Mesothelial cell of epicardium (in vitro differentiated cells): ENCODE measurements at regions not wholly inside any gene's neighbourhood (a gene's known extent, or its start where the extent isn't known, plus 50 kb on each side); places are given as distances from the start of the nearest gene placed in this dataset.

Experiments used
- DNase-seq, 2 experiments: peaks; one replicate each; pipeline ENCODE4 v3.0.0; 2021; ENCODE audit warnings: low spot score in 2 of 2; ENCODE audit not compliant: unreplicated experiment in 2 of 2
- H3K27ac Mint-ChIP-seq: 2 replicates; pipeline ENCODE4 v1.8.0; 2021; ENCODE audit warnings: mixed read lengths
- H3K27me3 Mint-ChIP-seq: 2 replicates; pipeline ENCODE4 v1.8.0; 2021; ENCODE audit warnings: low read depth, mixed read lengths
- H3K36me3 Mint-ChIP-seq: 2 replicates; pipeline ENCODE4 v1.8.0; 2021; ENCODE audit warnings: mixed read lengths
- H3K4me1 Mint-ChIP-seq: 2 replicates; pipeline ENCODE4 v1.8.0; 2021; ENCODE audit warnings: mixed read lengths
- H3K4me3 Mint-ChIP-seq: 2 replicates; pipeline ENCODE4 v1.8.0; 2021; ENCODE audit warnings: mild to moderate bottlenecking, moderate library complexity, mixed read lengths
- H3K9me3 Mint-ChIP-seq: 2 replicates; pipeline ENCODE4 v1.8.0; 2021; ENCODE audit warnings: mixed read lengths
- TF ChIP-seq, protein P1 (sequence below): fragments of 200-600 bp; sonication (generic); IDR thresholded peaks from one replicate; pipeline ENCODE4 v1.5.0; 2021; ENCODE audit warnings: antibody characterized with exemption; ENCODE audit not compliant: unreplicated experiment

DNA sequence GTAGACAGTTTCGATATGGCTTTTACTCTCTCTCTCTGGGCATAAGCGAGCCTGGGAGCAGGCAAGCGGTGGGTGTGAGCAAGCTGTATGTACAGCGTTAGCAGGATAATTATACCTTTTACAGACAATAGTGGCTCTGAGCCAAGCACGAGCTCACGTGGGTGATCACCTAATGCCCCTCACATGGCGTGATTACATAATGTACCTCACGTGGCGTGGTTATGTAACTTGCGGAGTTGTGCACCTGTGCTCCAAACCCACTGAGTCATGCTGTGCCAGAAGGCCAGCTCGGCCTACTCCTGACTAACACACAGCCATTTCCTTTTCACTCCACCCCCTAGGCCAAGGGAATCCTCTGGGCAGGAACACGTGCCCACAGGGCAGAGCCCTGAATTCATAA, 797.2 kb downstream of the EFNA5 start:
- H3K36me3 Mint-ChIP-seq: no peaks in the 10 kb centered on the region
- H3K4me3 Mint-ChIP-seq: no peak overlapping the region
- H3K27me3 Mint-ChIP-seq: no peaks in the 10 kb centered on the region
- peaks cover 8% of the 10 kb centered on the region for H3K9me3 Mint-ChIP-seq
- no peak for DNase-seq
- no peaks in the 10 kb centered on the region for H3K4me1 Mint-ChIP-seq
- H3K27ac Mint-ChIP-seq: no peak overlapping the region
- TF ChIP-seq, protein P1, sequence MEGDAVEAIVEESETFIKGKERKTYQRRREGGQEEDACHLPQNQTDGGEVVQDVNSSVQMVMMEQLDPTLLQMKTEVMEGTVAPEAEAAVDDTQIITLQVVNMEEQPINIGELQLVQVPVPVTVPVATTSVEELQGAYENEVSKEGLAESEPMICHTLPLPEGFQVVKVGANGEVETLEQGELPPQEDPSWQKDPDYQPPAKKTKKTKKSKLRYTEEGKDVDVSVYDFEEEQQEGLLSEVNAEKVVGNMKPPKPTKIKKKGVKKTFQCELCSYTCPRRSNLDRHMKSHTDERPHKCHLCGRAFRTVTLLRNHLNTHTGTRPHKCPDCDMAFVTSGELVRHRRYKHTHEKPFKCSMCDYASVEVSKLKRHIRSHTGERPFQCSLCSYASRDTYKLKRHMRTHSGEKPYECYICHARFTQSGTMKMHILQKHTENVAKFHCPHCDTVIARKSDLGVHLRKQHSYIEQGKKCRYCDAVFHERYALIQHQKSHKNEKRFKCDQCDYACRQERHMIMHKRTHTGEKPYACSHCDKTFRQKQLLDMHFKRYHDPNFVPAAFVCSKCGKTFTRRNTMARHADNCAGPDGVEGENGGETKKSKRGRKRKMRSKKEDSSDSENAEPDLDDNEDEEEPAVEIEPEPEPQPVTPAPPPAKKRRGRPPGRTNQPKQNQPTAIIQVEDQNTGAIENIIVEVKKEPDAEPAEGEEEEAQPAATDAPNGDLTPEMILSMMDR: no peak

DNA sequence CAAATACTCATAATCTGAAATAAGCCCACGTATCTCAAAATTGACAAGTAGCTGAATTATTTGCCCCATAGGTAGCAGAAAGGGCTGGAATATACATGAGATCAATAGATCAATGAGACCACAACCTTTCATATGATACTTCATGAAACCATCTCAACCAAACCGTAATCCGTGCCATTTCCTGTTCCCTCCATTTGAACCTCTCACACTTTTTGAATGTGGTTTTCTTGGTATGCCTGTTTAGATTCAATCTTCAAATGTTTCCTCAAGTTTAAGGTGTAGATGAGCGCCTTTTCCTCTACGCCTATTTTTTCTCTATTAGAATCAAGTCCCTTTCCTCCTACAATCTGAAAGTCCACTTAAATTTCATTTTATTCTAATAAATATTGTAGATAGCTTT, 805.5 kb downstream of the EFNA5 start:
- Mint-ChIP-seq H3K9me3 (no peaks in the 10 kb centered on the region), H3K36me3 (no peaks in the 10 kb centered on the region), H3K27me3 (no peaks in the 10 kb centered on the region), H3K27ac (no peak overlapping the region), H3K4me1 (peaks cover 26% of the 10 kb centered on the region), H3K4me3 (no peak overlapping the region)
- TF ChIP-seq, protein P1: no peak
- no peak for DNase-seq

DNA sequence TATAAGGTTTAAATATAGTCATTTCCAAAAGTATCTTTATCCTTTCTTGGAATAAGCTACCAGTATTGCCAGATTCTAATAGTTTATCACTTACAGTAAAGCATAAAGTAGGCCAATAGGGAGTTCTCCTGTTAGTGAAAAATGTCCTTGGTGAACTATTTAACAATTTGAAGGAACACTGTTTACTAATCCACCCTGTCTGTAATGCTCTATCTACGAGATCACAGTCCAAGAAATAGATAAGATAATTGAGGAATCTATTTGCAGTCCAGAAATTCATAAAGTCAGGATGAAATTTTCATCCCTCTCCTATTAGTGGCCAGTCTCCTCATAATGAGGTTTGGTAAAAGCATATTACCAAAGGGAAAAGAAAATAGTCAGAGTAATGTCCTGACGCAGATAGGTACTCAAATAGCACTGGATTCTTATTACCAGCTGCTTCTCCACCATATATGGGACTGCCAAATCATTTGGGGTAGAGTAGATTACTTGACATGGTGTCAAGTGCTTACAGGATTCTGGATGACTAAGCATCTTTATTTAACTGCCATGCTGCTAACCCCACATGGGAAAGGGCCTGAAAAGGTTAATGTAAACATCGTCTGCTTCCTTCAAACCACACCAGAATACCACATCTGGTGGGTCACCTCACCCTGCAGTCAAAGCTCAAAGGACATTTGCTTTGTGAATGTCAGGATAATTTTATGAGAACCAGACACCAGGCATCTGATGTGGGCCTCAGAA, 808.1 kb downstream of the EFNA5 start:
- TF ChIP-seq, protein P1: no peak
- peak overlapping the region; percentile 47 for H3K27ac Mint-ChIP-seq
- no peak for DNase-seq
- H3K4me3 Mint-ChIP-seq: no peak overlapping the region
- no peaks in the 10 kb centered on the region for H3K9me3 Mint-ChIP-seq
- H3K27me3 Mint-ChIP-seq: no peaks in the 10 kb centered on the region
- peaks cover 26% of the 10 kb centered on the region for H3K4me1 Mint-ChIP-seq
- H3K36me3 Mint-ChIP-seq: no peaks in the 10 kb centered on the region

DNA sequence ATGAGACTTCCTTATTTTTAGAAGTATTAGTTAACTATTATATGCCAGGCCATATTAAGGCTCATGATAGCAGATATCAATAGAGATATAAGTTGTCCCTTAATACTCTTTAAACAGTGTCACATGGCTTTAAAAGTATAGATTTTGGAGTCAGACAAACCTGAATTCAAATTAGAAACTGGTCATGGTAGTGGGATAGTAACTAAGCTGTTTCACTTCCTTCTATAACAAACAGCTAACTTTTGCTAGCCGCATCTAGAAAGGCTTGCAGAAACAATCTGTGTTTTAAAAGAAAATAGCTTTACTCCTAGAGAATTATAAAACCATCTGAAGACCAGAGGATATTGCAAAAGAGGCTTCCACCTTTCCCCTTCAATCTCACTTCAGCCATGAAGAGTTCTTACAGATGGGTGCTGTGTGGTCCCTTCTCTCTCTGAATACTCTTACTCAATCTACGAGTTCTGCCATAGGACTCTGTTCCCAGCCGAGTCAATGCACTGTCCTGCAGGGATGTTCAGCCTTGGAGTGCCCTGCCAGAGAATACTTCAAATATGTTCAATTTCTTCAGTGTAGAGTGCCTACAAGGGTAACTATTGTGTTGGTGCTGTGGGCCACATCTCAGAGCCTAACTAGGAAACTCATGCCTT, 810.2 kb downstream of the EFNA5 start:
- Mint-ChIP-seq H3K27ac (no peak overlapping the region), H3K4me3 (no peak overlapping the region), H3K9me3 (no peaks in the 10 kb centered on the region), H3K36me3 (peaks cover 2% of the 10 kb centered on the region), H3K27me3 (no peaks in the 10 kb centered on the region), H3K4me1 (peaks cover 26% of the 10 kb centered on the region)
- DNase-seq: no peak
- TF ChIP-seq, protein P1: no peak

DNA sequence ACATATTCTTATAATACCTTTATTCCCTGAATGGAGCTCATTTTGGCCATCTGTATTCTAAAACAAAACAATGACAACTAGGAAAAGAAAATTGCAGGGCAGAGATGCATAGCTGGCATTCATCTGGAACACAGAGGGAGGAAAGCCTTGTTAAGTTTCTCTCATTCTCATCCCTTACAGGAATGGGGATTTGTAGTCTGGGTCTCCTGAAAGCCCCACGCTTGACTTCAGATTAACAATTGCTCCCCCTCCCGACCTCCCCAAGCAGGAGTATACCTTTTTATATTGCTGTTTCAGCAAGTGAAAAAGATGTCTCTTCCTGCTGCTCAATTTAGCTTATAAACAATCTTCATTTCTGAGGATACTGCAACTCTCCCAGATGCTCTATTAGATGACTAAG, 812.1 kb downstream of the EFNA5 start:
- Mint-ChIP-seq H3K4me3 (no peak overlapping the region), H3K27me3 (no peaks in the 10 kb centered on the region), H3K9me3 (no peaks in the 10 kb centered on the region), H3K36me3 (peaks cover 4% of the 10 kb centered on the region), H3K4me1 (peaks cover 29% of the 10 kb centered on the region), H3K27ac (no peak overlapping the region)
- no peak for DNase-seq
- TF ChIP-seq, protein P1: no peak
